ENCODE measurements at regions not wholly inside any gene's neighbourhood (a gene's known extent, or its start where the extent isn't known, plus 50 kb on each side); places are given as distances from the start of the nearest gene placed in this dataset.

DNA sequence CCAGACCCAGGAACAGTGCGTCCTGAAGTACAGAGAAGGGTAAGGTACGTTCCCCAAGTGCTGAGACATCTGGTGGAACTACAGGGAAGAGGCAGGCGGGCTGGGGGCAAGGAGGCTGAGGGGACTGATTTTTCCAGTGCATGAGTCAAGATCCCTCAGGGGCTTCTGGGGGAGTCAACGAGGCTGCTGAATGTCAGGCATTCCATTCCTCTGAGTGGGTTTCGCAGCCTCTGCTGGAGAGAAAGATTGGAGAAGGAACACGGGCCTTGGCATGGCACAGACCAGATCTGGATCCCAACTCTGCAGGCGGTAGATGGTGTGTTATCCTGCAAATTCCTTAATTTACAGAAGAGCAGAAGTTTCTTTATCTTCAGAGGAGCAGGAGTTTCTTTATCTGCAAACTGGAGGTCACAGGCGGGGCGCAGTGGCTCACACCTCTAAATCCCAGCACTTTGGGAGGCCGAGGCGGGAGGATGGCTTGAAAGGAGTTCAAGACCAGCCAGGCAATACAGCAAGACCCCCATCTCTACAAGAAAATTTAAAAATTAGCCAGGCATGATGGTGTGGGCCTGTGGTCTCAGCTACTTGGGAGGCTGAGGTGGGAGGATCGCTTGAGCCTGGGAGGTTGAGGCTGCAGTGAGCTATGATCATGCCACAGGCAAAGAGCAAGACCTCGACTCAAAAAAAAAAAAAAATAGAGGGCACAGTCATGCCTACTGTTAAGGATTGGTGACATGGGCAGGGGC lies 132.6 kb upstream of the MAP1LC3B2 start:
- Histone ChIP-seq H3K27me3 (ENCODE audit: insufficient read depth, low read length) (no peaks in the 10 kb centered on the region), H2AFZ (ENCODE audit: low read depth, low read length) (no peak overlapping the region), H3K4me3 (ENCODE audit: low read length) (no peak overlapping the region), H3K36me3 (ENCODE audit: insufficient read depth, low read length) (no peaks in the 10 kb centered on the region), H3K4me1 (ENCODE audit: insufficient read depth, low read length) (peaks cover 2% of the 10 kb centered on the region), H3K9me3 (ENCODE audit: low read length) (no peaks in the 10 kb centered on the region)

DNA sequence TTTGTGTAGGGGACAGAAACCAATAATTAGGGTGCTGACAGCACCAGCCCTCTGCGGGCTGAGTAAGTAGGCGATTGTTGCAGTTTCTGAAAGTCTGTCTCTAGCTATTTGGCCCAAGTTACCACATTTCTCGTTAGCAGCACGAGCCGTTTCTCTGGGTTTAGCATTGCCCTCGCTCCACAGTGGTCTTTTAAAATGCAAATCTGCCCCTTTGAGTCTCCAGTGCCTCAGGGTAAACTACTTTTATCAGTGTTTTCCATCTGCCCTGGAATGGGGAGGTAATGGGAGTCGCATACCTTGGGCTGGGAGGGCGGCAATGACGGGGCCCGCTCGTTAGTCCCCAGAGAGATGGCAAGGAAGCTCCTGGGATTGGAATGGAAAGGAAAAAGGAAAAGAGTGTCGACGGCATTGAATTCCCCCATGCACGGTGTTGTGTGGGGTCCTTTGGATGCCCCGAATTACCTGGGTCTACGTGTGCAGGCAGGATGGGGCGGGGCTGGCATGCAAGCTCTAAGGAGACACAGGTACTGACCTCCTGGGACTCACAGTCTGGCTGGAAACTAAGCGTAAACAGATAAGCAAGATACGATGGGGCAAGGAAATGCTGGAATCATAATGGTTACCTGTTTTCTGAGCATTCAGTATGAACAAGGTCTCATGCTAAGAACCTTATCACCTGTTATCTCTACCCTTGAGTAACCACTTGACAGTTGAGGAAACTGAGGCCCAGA lies 131.8 kb upstream of the MAP1LC3B2 start:
- no peaks in the 10 kb centered on the region for H3K36me3 ChIP-seq (ENCODE audit: insufficient read depth, low read length)
- no peak overlapping the region for H3K4me3 ChIP-seq (ENCODE audit: low read length)
- H3K27me3 ChIP-seq (ENCODE audit: insufficient read depth, low read length) = no peaks in the 10 kb centered on the region
- H2AFZ ChIP-seq (ENCODE audit: low read depth, low read length) = no peak overlapping the region
- peaks cover 2% of the 10 kb centered on the region for H3K4me1 ChIP-seq (ENCODE audit: insufficient read depth, low read length)
- H3K9me3 ChIP-seq (ENCODE audit: low read length) = no peaks in the 10 kb centered on the region

DNA sequence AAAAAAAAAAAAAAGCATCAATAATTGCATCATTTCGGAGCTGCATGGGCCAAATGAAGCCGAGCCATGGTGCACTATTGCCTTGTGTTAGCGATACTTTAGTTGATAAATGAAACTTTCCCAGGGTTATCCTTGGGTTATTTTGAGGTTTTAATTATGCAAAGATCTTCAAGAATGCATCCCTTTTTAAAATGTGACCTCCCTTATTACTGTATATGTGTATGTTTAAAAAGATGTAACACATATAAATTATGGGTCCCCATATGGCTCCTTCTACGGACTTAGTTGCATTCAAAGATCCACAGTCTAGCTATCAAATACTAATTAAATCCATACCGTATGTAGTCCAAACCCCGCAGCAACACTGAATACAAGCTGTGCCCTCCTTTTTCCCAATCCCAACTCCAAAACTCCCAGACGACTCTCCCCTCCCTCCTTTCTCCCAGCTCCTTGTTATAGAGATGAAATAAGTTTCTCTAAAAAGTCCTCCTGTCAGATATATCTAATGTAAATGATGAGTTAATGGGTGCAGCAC lies 129.3 kb upstream of the MAP1LC3B2 start:
- Histone ChIP-seq H3K36me3 (ENCODE audit: insufficient read depth, low read length) (no peaks in the 10 kb centered on the region), H2AFZ (ENCODE audit: low read depth, low read length) (no peak overlapping the region), H3K9me3 (ENCODE audit: low read length) (no peaks in the 10 kb centered on the region), H3K27me3 (ENCODE audit: insufficient read depth, low read length) (no peaks in the 10 kb centered on the region), H3K4me1 (ENCODE audit: insufficient read depth, low read length) (peaks cover 2% of the 10 kb centered on the region), H3K4me3 (ENCODE audit: low read length) (no peak overlapping the region)

DNA sequence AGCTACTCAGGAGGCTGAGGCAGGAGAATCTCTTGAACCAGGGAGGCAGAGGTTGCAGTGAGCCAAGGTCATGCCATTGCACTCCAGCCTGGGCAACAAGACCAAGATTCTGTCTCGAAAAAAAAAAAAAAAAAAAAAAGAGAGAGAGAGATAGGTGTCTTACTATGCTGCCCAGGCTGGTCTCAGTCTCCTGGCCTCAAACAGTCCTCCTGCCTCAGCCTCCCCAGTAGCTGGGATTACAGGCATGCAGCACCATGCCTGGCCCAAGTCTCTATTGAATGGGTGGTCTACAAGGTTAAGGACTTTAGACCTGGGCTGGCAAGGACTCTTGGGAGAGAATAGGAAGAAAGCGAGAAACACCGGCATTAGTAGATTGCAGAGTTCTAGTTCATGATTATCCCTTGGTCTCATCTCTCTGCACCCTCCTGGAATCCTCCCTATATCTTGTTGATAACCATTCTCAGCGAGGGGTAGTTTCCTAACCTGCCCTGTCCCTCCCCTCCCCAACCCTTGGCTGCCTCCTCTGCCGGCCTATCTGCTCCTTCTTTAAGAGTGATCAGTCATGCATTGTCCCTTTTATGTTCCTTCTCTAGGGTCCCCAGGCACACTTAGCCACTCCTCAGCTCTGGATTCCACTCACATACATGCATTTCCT lies 128.1 kb upstream of the MAP1LC3B2 start:
- no peak overlapping the region for H2AFZ ChIP-seq (ENCODE audit: low read depth, low read length)
- no peaks in the 10 kb centered on the region for H3K9me3 ChIP-seq (ENCODE audit: low read length)
- H3K4me1 ChIP-seq (ENCODE audit: insufficient read depth, low read length) = peaks cover 2% of the 10 kb centered on the region
- H3K4me3 ChIP-seq (ENCODE audit: low read length) = no peak overlapping the region
- H3K27me3 ChIP-seq (ENCODE audit: insufficient read depth, low read length) = no peaks in the 10 kb centered on the region
- H3K36me3 ChIP-seq (ENCODE audit: insufficient read depth, low read length) = no peaks in the 10 kb centered on the region

DNA sequence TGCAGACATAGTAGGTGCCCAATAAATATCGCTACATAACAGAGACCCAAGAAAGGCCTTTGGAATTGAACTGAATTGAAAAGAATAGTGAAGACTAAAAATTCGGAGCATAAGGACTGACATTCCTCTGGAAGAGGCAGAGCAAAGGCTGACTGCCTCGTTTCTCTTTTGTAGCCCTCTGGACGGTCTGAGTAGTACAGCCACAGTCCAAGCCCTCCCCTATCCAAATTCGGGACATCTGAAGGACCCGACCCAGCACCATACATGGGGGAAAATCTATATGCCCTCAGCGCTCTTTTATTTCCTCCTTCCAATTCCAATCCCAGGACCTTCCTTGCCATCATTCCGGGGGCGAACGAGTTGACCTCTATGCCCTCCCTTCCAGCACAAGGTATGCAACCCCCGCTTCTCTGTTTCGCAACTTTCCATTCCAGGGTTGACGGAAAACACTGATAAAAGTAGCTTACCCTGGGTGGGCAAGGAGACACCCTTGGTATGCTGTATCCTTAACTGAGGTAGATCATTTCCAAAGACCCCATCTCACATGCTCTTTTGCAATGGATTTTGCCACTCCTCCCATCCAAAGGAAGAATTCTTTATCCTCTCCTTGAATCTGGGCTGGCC lies 127.4 kb upstream of the MAP1LC3B2 start:
- Histone ChIP-seq H3K36me3 (ENCODE audit: insufficient read depth, low read length) (no peaks in the 10 kb centered on the region), H2AFZ (ENCODE audit: low read depth, low read length) (no peak overlapping the region), H3K4me3 (ENCODE audit: low read length) (no peak overlapping the region), H3K4me1 (ENCODE audit: insufficient read depth, low read length) (peaks cover 2% of the 10 kb centered on the region), H3K9me3 (ENCODE audit: low read length) (no peaks in the 10 kb centered on the region), H3K27me3 (ENCODE audit: insufficient read depth, low read length) (no peaks in the 10 kb centered on the region)

DNA sequence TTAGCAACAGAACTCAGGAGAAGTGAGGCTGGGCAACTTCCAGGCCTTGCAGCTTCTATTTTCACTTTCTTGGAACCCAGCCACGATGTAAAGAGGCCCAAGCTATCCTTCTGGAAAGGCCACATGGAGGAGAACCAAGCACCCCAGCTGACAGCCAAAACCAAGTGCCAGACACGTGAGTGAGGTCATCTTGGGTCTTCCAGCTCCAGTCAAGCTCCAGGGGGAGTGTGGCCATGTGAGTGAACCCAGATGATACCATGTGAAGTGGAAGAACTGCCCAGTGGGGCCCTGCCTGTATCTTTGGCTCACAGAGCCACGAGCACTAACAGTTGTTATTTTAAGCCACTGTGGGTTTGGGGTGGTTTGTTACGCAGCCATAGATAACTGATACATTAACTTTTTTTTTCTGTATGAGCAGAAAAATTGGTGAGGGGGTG lies 126.8 kb upstream of the MAP1LC3B2 start:
- H2AFZ ChIP-seq (ENCODE audit: low read depth, low read length) = no peak overlapping the region
- H3K4me1 ChIP-seq (ENCODE audit: insufficient read depth, low read length) = peaks cover under 1% of the 10 kb centered on the region
- H3K4me3 ChIP-seq (ENCODE audit: low read length) = no peak overlapping the region
- no peaks in the 10 kb centered on the region for H3K36me3 ChIP-seq (ENCODE audit: insufficient read depth, low read length)
- H3K27me3 ChIP-seq (ENCODE audit: insufficient read depth, low read length) = no peaks in the 10 kb centered on the region
- H3K9me3 ChIP-seq (ENCODE audit: low read length) = no peaks in the 10 kb centered on the region

DNA sequence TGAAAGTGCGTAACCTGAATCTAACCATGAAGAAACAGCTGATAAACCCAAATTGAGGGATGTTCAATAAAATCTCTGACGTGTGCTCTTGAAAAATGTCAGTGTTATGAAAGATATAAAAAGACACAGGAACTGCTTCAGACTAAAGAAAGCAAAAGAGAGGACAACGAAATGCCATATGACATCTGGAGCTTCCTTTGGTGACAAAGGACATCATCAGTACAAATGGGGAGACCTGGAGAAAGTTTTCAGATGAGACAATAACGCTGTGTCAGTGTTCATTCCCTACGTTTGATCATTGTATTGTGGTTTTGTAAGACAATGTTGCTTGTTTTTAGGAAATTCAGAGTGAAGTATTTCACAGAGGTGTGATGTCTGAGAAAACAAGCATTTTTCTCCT lies 125.9 kb upstream of the MAP1LC3B2 start:
- no peak overlapping the region for H3K4me3 ChIP-seq (ENCODE audit: low read length)
- H3K27me3 ChIP-seq (ENCODE audit: insufficient read depth, low read length) = no peaks in the 10 kb centered on the region
- H3K4me1 ChIP-seq (ENCODE audit: insufficient read depth, low read length) = no peaks in the 10 kb centered on the region
- no peaks in the 10 kb centered on the region for H3K9me3 ChIP-seq (ENCODE audit: low read length)
- no peaks in the 10 kb centered on the region for H3K36me3 ChIP-seq (ENCODE audit: insufficient read depth, low read length)
- H2AFZ ChIP-seq (ENCODE audit: low read depth, low read length) = no peak overlapping the region

DNA sequence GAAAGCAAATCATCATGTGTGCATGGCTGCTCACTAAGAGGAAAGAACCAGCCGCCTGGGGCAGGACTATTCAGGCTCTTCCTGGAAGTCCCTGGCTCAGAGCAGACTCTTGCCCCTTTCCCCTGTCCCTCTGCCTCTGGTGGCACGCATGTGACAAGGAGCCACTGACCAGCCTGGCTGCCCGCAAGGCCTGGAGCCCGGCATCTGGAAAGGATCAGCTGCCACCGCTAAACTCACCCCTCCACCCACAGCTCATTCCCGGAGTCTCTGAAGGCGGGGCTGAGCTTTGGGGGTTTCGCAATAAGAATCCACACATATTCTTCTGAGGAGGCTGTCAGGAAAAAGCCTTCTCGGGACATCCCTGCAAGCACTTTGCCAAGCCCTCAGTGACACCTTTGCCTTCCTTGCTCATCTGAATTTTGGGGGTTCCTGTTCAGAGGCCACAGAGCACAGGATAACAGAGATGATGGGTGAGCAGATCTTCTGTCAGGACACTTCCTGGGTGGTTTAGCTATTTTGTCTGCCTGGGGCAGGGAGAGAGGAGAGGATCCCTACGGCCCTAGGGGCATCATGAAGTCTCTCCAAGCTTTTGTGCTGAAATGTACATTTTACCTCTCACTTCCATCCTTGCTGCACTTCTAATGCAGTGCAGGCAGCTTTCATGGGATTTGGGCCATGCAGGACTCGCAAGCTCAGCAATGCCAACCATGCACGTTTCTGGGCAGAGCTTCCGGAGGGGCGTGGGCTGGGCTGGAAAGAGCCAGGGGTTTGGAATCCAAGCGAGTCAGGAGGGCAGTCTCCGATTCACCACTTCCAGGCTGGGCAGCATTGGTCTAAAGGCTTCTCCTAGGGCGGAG lies 124.8 kb upstream of the MAP1LC3B2 start:
- no peak overlapping the region for H3K4me3 ChIP-seq (ENCODE audit: low read length)
- no peaks in the 10 kb centered on the region for H3K27me3 ChIP-seq (ENCODE audit: insufficient read depth, low read length)
- no peak overlapping the region for H2AFZ ChIP-seq (ENCODE audit: low read depth, low read length)
- no peaks in the 10 kb centered on the region for H3K4me1 ChIP-seq (ENCODE audit: insufficient read depth, low read length)
- H3K36me3 ChIP-seq (ENCODE audit: insufficient read depth, low read length) = no peaks in the 10 kb centered on the region
- H3K9me3 ChIP-seq (ENCODE audit: low read length) = no peaks in the 10 kb centered on the region

DNA sequence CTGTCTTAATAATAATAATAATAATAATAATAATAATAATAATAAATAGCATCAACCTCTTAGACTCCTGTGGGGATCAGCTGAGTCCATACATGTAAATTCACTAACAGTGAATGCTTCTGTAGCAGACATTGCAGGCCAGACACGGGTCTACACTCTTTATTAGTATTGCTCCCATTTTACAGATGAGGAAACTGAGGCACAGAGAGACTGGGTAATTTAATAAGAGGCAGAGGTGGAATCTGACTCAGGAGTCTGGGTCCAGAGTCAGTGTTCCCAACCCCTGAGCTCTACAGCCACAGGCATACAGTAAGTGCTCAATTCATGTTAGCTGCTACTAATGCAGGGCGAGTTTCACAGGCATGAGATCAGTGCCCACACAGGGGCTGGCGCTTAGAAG lies 123.2 kb upstream of the MAP1LC3B2 start:
- H3K36me3 ChIP-seq (ENCODE audit: insufficient read depth, low read length) = no peaks in the 10 kb centered on the region
- no peak overlapping the region for H2AFZ ChIP-seq (ENCODE audit: low read depth, low read length)
- no peaks in the 10 kb centered on the region for H3K4me1 ChIP-seq (ENCODE audit: insufficient read depth, low read length)
- H3K27me3 ChIP-seq (ENCODE audit: insufficient read depth, low read length) = no peaks in the 10 kb centered on the region
- H3K4me3 ChIP-seq (ENCODE audit: low read length) = no peak overlapping the region
- no peaks in the 10 kb centered on the region for H3K9me3 ChIP-seq (ENCODE audit: low read length)

DNA sequence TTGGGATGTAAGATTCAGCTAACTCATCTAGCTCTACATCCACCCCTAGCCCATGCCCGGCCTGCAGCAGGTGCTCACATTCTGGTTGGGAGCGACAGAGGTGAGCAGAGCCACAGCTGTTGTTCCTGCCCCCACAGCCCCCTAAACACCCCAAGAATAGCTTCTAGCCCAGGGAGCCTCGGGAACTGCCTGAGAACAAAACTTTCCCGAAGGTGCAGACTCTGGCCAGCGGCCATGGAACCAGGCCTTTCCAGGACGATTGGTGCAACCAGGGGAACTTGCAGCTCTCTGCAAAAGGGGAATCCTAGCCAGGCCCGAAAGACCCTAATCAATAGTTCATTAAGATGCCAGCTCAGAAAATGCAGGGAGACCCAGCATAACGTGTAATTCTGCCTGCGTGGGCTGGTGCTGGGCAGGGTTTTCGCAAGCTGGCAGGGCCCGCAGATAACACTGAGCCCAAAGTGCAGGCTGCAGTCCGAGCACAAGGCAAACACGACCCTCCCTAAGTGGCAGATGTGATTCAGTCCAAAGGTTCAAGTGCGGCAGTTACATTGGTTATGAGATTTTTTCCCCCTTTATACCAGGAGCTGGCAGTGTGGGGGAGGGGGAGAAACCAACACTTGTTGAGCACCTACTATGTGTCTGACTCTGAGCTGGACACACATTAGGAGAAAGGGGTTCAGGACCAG lies 122.5 kb upstream of the MAP1LC3B2 start:
- Histone ChIP-seq H3K36me3 (ENCODE audit: insufficient read depth, low read length) (no peaks in the 10 kb centered on the region), H3K4me1 (ENCODE audit: insufficient read depth, low read length) (no peaks in the 10 kb centered on the region), H2AFZ (ENCODE audit: low read depth, low read length) (no peak overlapping the region), H3K9me3 (ENCODE audit: low read length) (no peaks in the 10 kb centered on the region), H3K4me3 (ENCODE audit: low read length) (no peak overlapping the region), H3K27me3 (ENCODE audit: insufficient read depth, low read length) (no peaks in the 10 kb centered on the region)

DNA sequence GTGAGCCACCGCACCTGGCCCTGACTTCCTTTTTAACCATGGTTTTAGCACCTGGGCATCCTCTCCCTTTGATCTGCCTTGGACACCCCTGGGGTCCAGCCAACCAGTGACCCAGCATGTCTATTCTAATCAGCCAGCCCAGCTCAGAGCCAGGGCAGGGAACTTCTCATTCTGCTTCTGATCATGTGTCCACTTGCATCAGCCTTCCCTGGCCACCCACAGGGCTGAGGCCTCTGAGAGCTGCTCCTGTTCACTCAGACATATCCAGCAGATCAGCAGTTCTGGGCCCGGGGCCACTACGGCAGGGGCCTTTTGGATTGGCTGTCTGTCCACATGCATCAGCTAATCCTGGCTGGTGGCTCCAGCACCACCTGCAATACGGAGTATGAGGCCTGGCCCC lies 117.9 kb upstream of the MAP1LC3B2 start:
- no peaks in the 10 kb centered on the region for H3K27me3 ChIP-seq (ENCODE audit: insufficient read depth, low read length)
- no peak overlapping the region for H3K4me3 ChIP-seq (ENCODE audit: low read length)
- H3K36me3 ChIP-seq (ENCODE audit: insufficient read depth, low read length) = no peaks in the 10 kb centered on the region
- H3K9me3 ChIP-seq (ENCODE audit: low read length) = no peaks in the 10 kb centered on the region
- H2AFZ ChIP-seq (ENCODE audit: low read depth, low read length) = no peak overlapping the region
- H3K4me1 ChIP-seq (ENCODE audit: insufficient read depth, low read length) = no peaks in the 10 kb centered on the region

DNA sequence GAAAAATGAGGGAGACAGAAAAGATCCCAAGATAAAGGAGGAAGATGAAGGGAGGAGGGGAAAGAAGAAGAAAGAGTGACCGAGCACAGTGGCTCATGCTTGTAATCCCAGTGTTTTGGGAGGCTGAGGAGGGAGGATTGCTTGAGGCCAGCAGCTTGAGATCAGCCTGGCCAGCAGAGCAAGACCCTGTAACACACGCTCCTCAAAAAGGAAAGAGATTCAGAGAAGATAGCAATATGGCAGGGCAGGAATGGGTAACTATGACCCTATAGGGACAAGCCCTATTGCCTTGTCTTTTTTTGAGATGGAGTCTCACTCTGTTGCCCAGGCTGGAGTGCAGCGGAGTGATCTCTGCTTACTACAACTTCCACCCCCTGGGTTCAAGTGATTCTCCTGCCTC lies 116.9 kb upstream of the MAP1LC3B2 start:
- no peaks in the 10 kb centered on the region for H3K36me3 ChIP-seq (ENCODE audit: insufficient read depth, low read length)
- H3K4me3 ChIP-seq (ENCODE audit: low read length) = no peak overlapping the region
- no peaks in the 10 kb centered on the region for H3K27me3 ChIP-seq (ENCODE audit: insufficient read depth, low read length)
- H3K9me3 ChIP-seq (ENCODE audit: low read length) = no peaks in the 10 kb centered on the region
- H2AFZ ChIP-seq (ENCODE audit: low read depth, low read length) = no peak overlapping the region
- no peaks in the 10 kb centered on the region for H3K4me1 ChIP-seq (ENCODE audit: insufficient read depth, low read length)
